ENCODE measurements at regions not wholly inside any gene's neighbourhood (a gene's known extent, or its start where the extent isn't known, plus 50 kb on each side); places are given as distances from the start of the nearest gene placed in this dataset.

GRCh38 chr3:73846951-73847350, 222.2 kb upstream of the PDZRN3 start:
- H3K79me2 ChIP-seq (ENCODE audit: insufficient read depth), result no peaks in the 10 kb centered on the region
- H3K27ac ChIP-seq, result no peak overlapping the region
- H3K9me3 ChIP-seq (ENCODE audit: low read depth), result no peaks in the 10 kb centered on the region
- H4K20me1 ChIP-seq (ENCODE audit: insufficient read depth), result no peaks in the 10 kb centered on the region
- H3K9me2 ChIP-seq (ENCODE audit: insufficient read depth), result no peaks in the 10 kb centered on the region
- H3K36me3 ChIP-seq (ENCODE audit: low read depth), result no peaks in the 10 kb centered on the region
- no peaks in the 10 kb centered on the region for H3K4me1 ChIP-seq (ENCODE audit: insufficient read depth)
- in situ Hi-C loops (cut with MboI), result loop anchor here (10.0 to 25.0 kb wide), 3 partner anchors 232 to 735 kb away; no protein-coding TSS in a partner anchor
- TF ChIP-seq EZH2 (IDR thresholded peaks at IDR 0.05; ENCODE audit: insufficient read depth, poor library complexity, severe bottlenecking), result no peak
- no peak for TF ChIP-seq EZH2phosphoT487 (IDR thresholded peaks at IDR 0.05; ENCODE audit: insufficient read depth, low read depth)
- no peak overlapping the region for H3K4me2 ChIP-seq (ENCODE audit: unreplicated experiment)
- H3K27me3 ChIP-seq (replicated peaks; ENCODE audit: insufficient read depth), result no peaks in the 10 kb centered on the region
- DNase-seq, result no peak
- no peaks in the 10 kb centered on the region for H3F3A ChIP-seq (ENCODE audit: insufficient read depth)
- H2AFZ ChIP-seq, result no peak overlapping the region
- 82 to 92% methylated on average over 3 of the region's 3 CpGs for WGBS, 2 experiments (ENCODE audit: low coverage in 1 of 2, low lambda C conversion rate in 2 of 2, missing lambda C conversion rate in 2 of 2)
- H3K9ac ChIP-seq, result no peak overlapping the region
- H3K4me3 ChIP-seq, result no peak overlapping the region

DNA sequence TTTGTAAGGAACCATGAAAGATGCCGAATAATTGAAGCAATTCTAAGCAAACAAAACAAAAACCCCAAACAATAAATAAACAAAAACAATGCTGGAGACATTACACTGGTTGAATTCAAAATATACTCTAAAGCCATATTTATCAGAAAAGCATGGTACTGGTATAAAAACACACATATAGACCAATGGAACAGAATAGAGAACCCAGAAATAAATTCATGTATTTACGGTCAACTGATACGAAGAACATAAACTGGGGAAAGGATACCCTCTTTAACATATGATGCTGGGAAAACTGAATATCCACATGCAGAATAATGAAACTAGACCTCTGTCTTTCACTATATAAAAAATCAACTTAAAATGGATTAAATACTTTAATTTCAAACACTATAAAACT, 214.3 kb upstream of the PDZRN3 start:
- H3K36me3 ChIP-seq (ENCODE audit: low read depth), result no peaks in the 10 kb centered on the region
- in situ Hi-C loops (cut with MboI), result loop anchor here (25.0 kb wide), 1 partner anchor 727 kb away; no protein-coding TSS in a partner anchor
- no peaks in the 10 kb centered on the region for H3F3A ChIP-seq (ENCODE audit: insufficient read depth)
- H3K27me3 ChIP-seq (replicated peaks; ENCODE audit: insufficient read depth), result no peaks in the 10 kb centered on the region
- H3K4me2 ChIP-seq (ENCODE audit: unreplicated experiment), result no peak overlapping the region
- H3K27ac ChIP-seq, result no peak overlapping the region
- no peak overlapping the region for H3K9ac ChIP-seq
- no peak for DNase-seq
- H3K9me2 ChIP-seq (ENCODE audit: insufficient read depth), result no peaks in the 10 kb centered on the region
- WGBS, 2 experiments (ENCODE audit: low coverage in 1 of 2, low lambda C conversion rate in 2 of 2, missing lambda C conversion rate in 2 of 2), result 67 to 75% methylated on average over 3 of the region's 3 CpGs
- H3K79me2 ChIP-seq (ENCODE audit: insufficient read depth), result no peaks in the 10 kb centered on the region
- no peak overlapping the region for H2AFZ ChIP-seq
- H3K4me3 ChIP-seq, result no peak overlapping the region
- H3K4me1 ChIP-seq (ENCODE audit: insufficient read depth), result no peaks in the 10 kb centered on the region
- no peaks in the 10 kb centered on the region for H3K9me3 ChIP-seq (ENCODE audit: low read depth)
- TF ChIP-seq EZH2 (IDR thresholded peaks at IDR 0.05; ENCODE audit: insufficient read depth, poor library complexity, severe bottlenecking) (no peak), EZH2phosphoT487 (IDR thresholded peaks at IDR 0.05; ENCODE audit: insufficient read depth, low read depth) (no peak)
- H4K20me1 ChIP-seq (ENCODE audit: insufficient read depth), result no peaks in the 10 kb centered on the region

DNA sequence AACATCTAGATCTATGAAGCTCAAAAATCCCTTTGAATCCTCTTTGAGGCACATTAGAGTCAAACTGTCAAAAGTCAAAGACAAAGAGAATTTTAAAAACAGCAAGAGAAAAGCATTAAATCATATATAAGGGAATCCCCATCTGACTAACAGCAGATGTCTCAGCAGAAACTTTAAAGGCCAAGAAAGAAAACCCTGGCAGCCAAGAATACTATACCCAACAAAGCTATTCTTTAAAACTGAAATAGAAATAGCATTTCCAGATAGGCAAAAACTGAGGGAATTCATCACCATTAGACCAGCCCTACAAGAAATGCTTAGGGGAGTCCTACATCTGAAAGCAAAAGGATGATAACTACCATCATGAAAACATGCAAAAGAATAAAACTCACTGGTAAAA, 211.2 kb upstream of the PDZRN3 start:
- Histone ChIP-seq H3K27ac (no peak overlapping the region), H3K79me2 (ENCODE audit: insufficient read depth) (no peaks in the 10 kb centered on the region), H4K20me1 (ENCODE audit: insufficient read depth) (no peaks in the 10 kb centered on the region), H3K4me2 (ENCODE audit: unreplicated experiment) (no peak overlapping the region), H3K27me3 (replicated peaks; ENCODE audit: insufficient read depth) (no peaks in the 10 kb centered on the region), H3K9ac (no peak overlapping the region), H3K36me3 (ENCODE audit: low read depth) (no peaks in the 10 kb centered on the region), H3K9me2 (ENCODE audit: insufficient read depth) (no peaks in the 10 kb centered on the region), H2AFZ (no peak overlapping the region), H3F3A (ENCODE audit: insufficient read depth) (no peaks in the 10 kb centered on the region), H3K9me3 (ENCODE audit: low read depth) (no peaks in the 10 kb centered on the region), H3K4me3 (no peak overlapping the region), H3K4me1 (ENCODE audit: insufficient read depth) (no peaks in the 10 kb centered on the region)
- in situ Hi-C loops (cut with MboI), result loop anchor here (25.0 kb wide), 1 partner anchor 724 kb away; no protein-coding TSS in a partner anchor
- DNase-seq, result no peak
- TF ChIP-seq EZH2 (IDR thresholded peaks at IDR 0.05; ENCODE audit: insufficient read depth, poor library complexity, severe bottlenecking), result no peak
- TF ChIP-seq EZH2phosphoT487 (IDR thresholded peaks at IDR 0.05; ENCODE audit: insufficient read depth, low read depth), result no peak

- Histone ChIP-seq H3K4me3 (no peak overlapping the region), H2AFZ (no peak overlapping the region), H3K4me1 (ENCODE audit: insufficient read depth) (no peaks in the 10 kb centered on the region), H3K4me2 (ENCODE audit: unreplicated experiment) (no peak overlapping the region), H3K27ac (no peak overlapping the region), H3K9me3 (ENCODE audit: low read depth) (no peaks in the 10 kb centered on the region), H3K36me3 (ENCODE audit: low read depth) (no peaks in the 10 kb centered on the region), H4K20me1 (ENCODE audit: insufficient read depth) (no peaks in the 10 kb centered on the region), H3K79me2 (ENCODE audit: insufficient read depth) (no peaks in the 10 kb centered on the region), H3K27me3 (replicated peaks; ENCODE audit: insufficient read depth) (no peaks in the 10 kb centered on the region), H3K9me2 (ENCODE audit: insufficient read depth) (no peaks in the 10 kb centered on the region), H3K9ac (no peak overlapping the region), H3F3A (ENCODE audit: insufficient read depth) (no peaks in the 10 kb centered on the region)
- TF ChIP-seq EZH2phosphoT487 (IDR thresholded peaks at IDR 0.05; ENCODE audit: insufficient read depth, low read depth), result no peak
- TF ChIP-seq EZH2 (IDR thresholded peaks at IDR 0.05; ENCODE audit: insufficient read depth, poor library complexity, severe bottlenecking), result no peak
- peak; percentile 9 for DNase-seq
- in situ Hi-C loops (cut with MboI), result loop anchor here (25.0 kb wide), 1 partner anchor 720 kb away; no protein-coding TSS in a partner anchor
- 40 to 44% methylated on average over 3 of the region's 3 CpGs for WGBS, 2 experiments (ENCODE audit: low coverage in 1 of 2, low lambda C conversion rate in 2 of 2, missing lambda C conversion rate in 2 of 2)
Observed at GRCh38 chr3:73832426-73832825, 207.7 kb upstream of the PDZRN3 start.

DNA sequence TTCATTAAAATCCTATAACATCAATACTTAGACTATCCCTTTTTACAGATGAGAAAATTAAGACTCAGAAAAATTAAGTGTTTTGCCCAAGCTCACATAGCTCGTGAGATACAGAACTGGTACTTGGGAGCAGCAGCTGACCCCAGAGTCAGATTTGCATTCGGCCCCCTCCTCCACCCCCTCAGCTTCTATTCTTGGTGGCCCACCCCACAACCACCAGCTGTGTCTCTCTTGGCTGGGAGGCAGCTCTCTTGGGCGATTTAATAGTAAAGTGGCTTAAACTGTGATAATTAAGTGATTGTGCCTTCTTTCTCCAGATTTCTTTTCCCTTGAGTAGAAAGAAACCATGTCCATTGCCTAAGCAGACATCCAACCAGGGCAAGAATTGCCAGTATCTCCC, 203.6 kb upstream of the PDZRN3 start:
- WGBS, 2 experiments (ENCODE audit: low coverage in 1 of 2, low lambda C conversion rate in 2 of 2, missing lambda C conversion rate in 2 of 2), result 55 to 81% methylated on average over 3 of the region's 3 CpGs
- Histone ChIP-seq H3K9me2 (ENCODE audit: insufficient read depth) (no peaks in the 10 kb centered on the region), H4K20me1 (ENCODE audit: insufficient read depth) (no peaks in the 10 kb centered on the region), H3K79me2 (ENCODE audit: insufficient read depth) (no peaks in the 10 kb centered on the region), H3K4me3 (no peak overlapping the region), H3K27me3 (replicated peaks; ENCODE audit: insufficient read depth) (no peaks in the 10 kb centered on the region), H3K9me3 (ENCODE audit: low read depth) (no peaks in the 10 kb centered on the region), H3K9ac (no peak overlapping the region), H2AFZ (no peak overlapping the region), H3K27ac (no peak overlapping the region), H3K4me2 (ENCODE audit: unreplicated experiment) (no peak overlapping the region), H3K4me1 (ENCODE audit: insufficient read depth) (no peaks in the 10 kb centered on the region), H3F3A (ENCODE audit: insufficient read depth) (no peaks in the 10 kb centered on the region), H3K36me3 (ENCODE audit: low read depth) (no peaks in the 10 kb centered on the region)
- TF ChIP-seq EZH2phosphoT487 (IDR thresholded peaks at IDR 0.05; ENCODE audit: insufficient read depth, low read depth) (no peak), EZH2 (IDR thresholded peaks at IDR 0.05; ENCODE audit: insufficient read depth, poor library complexity, severe bottlenecking) (no peak)
- no peak for DNase-seq
- in situ Hi-C loops (cut with MboI), result loop anchor here (25.0 kb wide), 1 partner anchor 716 kb away; no protein-coding TSS in a partner anchor

All from GM23248 (cell line).